PFSK-1 (cell line): ENCODE measurements at regions not wholly inside any gene's neighbourhood (a gene's known extent, or its start where the extent isn't known, plus 50 kb on each side); places are given as distances from the start of the nearest gene placed in this dataset.

Source experiments
- FOXP2 ChIP-seq: optimal IDR thresholded peaks from 2 replicates; pipeline ENCODE3; 2011; ENCODE audit warnings: borderline replicate concordance, control low read depth, inconsistent platforms; ENCODE audit not compliant: insufficient read depth; ENCODE audit errors: extremely low read length, extremely low read depth
- POLR2AphosphoS5 ChIP-seq: IDR thresholded peaks from 2 replicates; pipeline ENCODE4 v1.6.1; 2012; ENCODE audit warnings: low read depth, mild to moderate bottlenecking, control low read depth, low read length, moderate library complexity
- TAF1 ChIP-seq: IDR thresholded peaks from 2 replicates; pipeline ENCODE4 v1.6.1; 2012; ENCODE audit warnings: low read length, control low read depth, borderline replicate concordance; ENCODE audit not compliant: insufficient read depth
- TF ChIP-seq, protein P1 (sequence below), 2 experiments: IDR thresholded peaks; 2 replicates each; pipeline versions ENCODE4 v1.6.1 to v1.8.0; 2011 to 2012; ENCODE audit warnings: low read depth in 2 of 2, low read length in 2 of 2, control low read depth in 1 of 2, inconsistent platforms in 1 of 2, mild to moderate bottlenecking in 1 of 2, moderate library complexity in 1 of 2; ENCODE audit not compliant: insufficient read depth in 1 of 2

- TF ChIP-seq, protein P1, sequence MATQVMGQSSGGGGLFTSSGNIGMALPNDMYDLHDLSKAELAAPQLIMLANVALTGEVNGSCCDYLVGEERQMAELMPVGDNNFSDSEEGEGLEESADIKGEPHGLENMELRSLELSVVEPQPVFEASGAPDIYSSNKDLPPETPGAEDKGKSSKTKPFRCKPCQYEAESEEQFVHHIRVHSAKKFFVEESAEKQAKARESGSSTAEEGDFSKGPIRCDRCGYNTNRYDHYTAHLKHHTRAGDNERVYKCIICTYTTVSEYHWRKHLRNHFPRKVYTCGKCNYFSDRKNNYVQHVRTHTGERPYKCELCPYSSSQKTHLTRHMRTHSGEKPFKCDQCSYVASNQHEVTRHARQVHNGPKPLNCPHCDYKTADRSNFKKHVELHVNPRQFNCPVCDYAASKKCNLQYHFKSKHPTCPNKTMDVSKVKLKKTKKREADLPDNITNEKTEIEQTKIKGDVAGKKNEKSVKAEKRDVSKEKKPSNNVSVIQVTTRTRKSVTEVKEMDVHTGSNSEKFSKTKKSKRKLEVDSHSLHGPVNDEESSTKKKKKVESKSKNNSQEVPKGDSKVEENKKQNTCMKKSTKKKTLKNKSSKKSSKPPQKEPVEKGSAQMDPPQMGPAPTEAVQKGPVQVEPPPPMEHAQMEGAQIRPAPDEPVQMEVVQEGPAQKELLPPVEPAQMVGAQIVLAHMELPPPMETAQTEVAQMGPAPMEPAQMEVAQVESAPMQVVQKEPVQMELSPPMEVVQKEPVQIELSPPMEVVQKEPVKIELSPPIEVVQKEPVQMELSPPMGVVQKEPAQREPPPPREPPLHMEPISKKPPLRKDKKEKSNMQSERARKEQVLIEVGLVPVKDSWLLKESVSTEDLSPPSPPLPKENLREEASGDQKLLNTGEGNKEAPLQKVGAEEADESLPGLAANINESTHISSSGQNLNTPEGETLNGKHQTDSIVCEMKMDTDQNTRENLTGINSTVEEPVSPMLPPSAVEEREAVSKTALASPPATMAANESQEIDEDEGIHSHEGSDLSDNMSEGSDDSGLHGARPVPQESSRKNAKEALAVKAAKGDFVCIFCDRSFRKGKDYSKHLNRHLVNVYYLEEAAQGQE (IDR thresholded peaks at IDR 0.05; ENCODE audit: insufficient read depth in 1 of 2, low read depth in 2 of 2, low read length in 2 of 2), result no peak
- TF ChIP-seq POLR2AphosphoS5 (no peak), TAF1 (no peak), FOXP2 (no peak)
Observed at GRCh38 chr5:111673891-111674626, 82.9 kb downstream of the NREP start.
